GM12891 (cell line): ENCODE measurements at regions not wholly inside any gene's neighbourhood (a gene's known extent, or its start where the extent isn't known, plus 50 kb on each side); places are given as distances from the start of the nearest gene placed in this dataset.

Experiments
- POLR2A ChIP-seq: IDR thresholded peaks from 2 replicates; pipeline ENCODE4 v1.6.1; 2011; ENCODE audit warnings: low read depth, low read length, control low read depth
- POLR2AphosphoS5 ChIP-seq: IDR thresholded peaks from 2 replicates; pipeline ENCODE4 v1.6.1; 2011; ENCODE audit warnings: low read depth, low read length, control low read depth
- SPI1 ChIP-seq: IDR thresholded peaks from 2 replicates; pipeline ENCODE4 v1.6.1; 2011; ENCODE audit warnings: low read depth, low read length, control low read depth
- TAF1 ChIP-seq: IDR thresholded peaks from 2 replicates; pipeline ENCODE4 v1.6.1; 2011; ENCODE audit warnings: low read depth, low read length, control low read depth

DNA sequence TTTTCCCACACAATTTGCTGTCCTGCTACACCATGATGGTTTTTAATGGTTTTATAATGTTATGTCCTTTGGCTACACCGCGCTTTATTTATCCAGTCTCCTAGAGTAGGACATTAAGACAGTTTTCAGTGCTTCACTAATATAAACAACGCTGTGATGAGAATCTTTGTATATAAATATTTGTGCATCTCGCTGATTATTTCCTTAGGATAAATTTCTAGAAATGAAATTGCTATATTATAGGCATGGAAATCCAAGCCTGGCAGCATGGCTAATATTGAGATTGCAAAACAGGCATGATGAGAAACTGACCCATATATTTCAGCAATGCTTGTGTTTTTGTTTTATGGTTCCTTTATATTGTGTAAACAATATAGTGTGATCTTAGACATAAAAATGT is 81.4 kb upstream of the ATXN1 start:
- TF ChIP-seq POLR2AphosphoS5 (no peak), POLR2A (no peak), TAF1 (no peak), SPI1 (no peak)
